Activated T-cell treated with anti-CD3 and anti-CD28 coated beads, Interleukin-2, amount 50 U/mL, for 24 hours (primary cell): ENCODE measurements at regions not wholly inside any gene's neighbourhood (a gene's known extent, or its start where the extent isn't known, plus 50 kb on each side); places are given as distances from the start of the nearest gene placed in this dataset.

Experiments used
- DNase-seq: peaks from one replicate; pipeline ENCODE4 v3.0.0-alpha.2; 2020
- H3K27ac Mint-ChIP-seq: 2 replicates; pipeline ENCODE4 v1.8.0; 2020; ENCODE audit warnings: mild to moderate bottlenecking, mixed read lengths
- H3K27me3 Mint-ChIP-seq: 2 replicates; pipeline ENCODE4 v1.8.0; 2020; ENCODE audit warnings: mixed read lengths
- H3K36me3 Mint-ChIP-seq: 2 replicates; pipeline ENCODE4 v1.8.0; 2020; ENCODE audit warnings: low read depth, mixed read lengths
- H3K4me1 Mint-ChIP-seq: 2 replicates; pipeline ENCODE4 v1.8.0; 2020; ENCODE audit warnings: low read depth, mixed read lengths
- H3K4me3 Mint-ChIP-seq: 2 replicates; pipeline ENCODE4 v1.8.0; 2020; ENCODE audit warnings: mild to moderate bottlenecking, moderate library complexity, mixed read lengths
- H3K9me3 Mint-ChIP-seq: 2 replicates; pipeline ENCODE4 v1.8.0; 2020; ENCODE audit warnings: mixed read lengths

DNA sequence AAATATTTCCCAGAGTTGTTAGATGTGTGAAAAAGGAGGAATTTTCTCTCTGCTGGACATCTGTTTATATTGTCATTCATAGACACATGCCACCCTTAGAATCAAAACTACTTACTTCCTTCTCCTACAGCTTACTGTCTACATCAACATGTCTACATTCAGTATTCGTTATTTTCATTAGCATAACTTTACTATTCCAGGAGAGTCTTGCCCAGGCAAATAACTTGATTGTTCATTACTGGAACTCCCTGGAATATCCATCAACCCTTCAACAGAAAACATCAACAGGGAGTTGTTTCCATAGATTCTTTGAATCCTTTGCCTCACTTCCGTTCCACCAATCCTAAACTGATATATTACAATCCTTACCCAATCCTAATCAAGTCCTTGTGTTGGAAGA is 457.5 kb upstream of the ZNF608 start:
- peaks cover 3% of the 10 kb centered on the region for H3K9me3 Mint-ChIP-seq
- no peak for DNase-seq
- H3K27ac Mint-ChIP-seq, result no peak overlapping the region
- no peak overlapping the region for H3K4me3 Mint-ChIP-seq
- no peaks in the 10 kb centered on the region for H3K27me3 Mint-ChIP-seq
- no peaks in the 10 kb centered on the region for H3K36me3 Mint-ChIP-seq
- peaks cover 1% of the 10 kb centered on the region for H3K4me1 Mint-ChIP-seq

- no peak for DNase-seq
- H3K27me3 Mint-ChIP-seq, result no peaks in the 10 kb centered on the region
- H3K27ac Mint-ChIP-seq, result no peak overlapping the region
- no peaks in the 10 kb centered on the region for H3K4me1 Mint-ChIP-seq
- H3K4me3 Mint-ChIP-seq, result no peak overlapping the region
- H3K36me3 Mint-ChIP-seq, result no peaks in the 10 kb centered on the region
- H3K9me3 Mint-ChIP-seq, result peaks cover 3% of the 10 kb centered on the region
These were observed 459.3 kb upstream of the ZNF608 start for GRCh38 chr5:125205601-125206225.

- no peak for DNase-seq
- Mint-ChIP-seq H3K4me3 (no peak overlapping the region), H3K4me1 (no peaks in the 10 kb centered on the region), H3K36me3 (no peaks in the 10 kb centered on the region), H3K9me3 (peaks cover 3% of the 10 kb centered on the region), H3K27me3 (no peaks in the 10 kb centered on the region), H3K27ac (no peak overlapping the region)
These were observed 461.4 kb upstream of the ZNF608 start for GRCh38 chr5:125207856-125208255.

DNA sequence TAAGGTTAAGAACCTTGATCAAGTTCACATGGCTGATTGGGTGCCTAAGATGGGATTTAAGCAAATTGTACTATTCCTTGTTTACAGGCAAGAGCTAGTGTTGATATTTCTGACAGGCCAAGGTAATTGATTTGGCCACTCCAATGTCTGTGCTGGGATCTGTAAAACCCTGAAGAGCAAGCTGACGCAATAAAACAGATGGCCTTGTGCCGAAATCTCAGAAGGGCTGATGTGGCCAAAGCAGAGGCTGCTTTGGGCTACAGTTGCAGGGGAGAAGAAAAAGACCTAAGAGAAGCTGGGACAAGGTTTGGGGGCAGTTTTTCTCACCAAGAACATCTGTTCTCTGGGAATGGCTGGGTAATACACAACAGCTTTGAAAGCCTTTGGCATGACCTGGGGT is 463.2 kb upstream of the ZNF608 start:
- no peak overlapping the region for H3K27ac Mint-ChIP-seq
- no peak overlapping the region for H3K4me3 Mint-ChIP-seq
- no peaks in the 10 kb centered on the region for H3K4me1 Mint-ChIP-seq
- H3K36me3 Mint-ChIP-seq, result no peaks in the 10 kb centered on the region
- peaks cover 4% of the 10 kb centered on the region for H3K9me3 Mint-ChIP-seq
- no peaks in the 10 kb centered on the region for H3K27me3 Mint-ChIP-seq
- no peak for DNase-seq

DNA sequence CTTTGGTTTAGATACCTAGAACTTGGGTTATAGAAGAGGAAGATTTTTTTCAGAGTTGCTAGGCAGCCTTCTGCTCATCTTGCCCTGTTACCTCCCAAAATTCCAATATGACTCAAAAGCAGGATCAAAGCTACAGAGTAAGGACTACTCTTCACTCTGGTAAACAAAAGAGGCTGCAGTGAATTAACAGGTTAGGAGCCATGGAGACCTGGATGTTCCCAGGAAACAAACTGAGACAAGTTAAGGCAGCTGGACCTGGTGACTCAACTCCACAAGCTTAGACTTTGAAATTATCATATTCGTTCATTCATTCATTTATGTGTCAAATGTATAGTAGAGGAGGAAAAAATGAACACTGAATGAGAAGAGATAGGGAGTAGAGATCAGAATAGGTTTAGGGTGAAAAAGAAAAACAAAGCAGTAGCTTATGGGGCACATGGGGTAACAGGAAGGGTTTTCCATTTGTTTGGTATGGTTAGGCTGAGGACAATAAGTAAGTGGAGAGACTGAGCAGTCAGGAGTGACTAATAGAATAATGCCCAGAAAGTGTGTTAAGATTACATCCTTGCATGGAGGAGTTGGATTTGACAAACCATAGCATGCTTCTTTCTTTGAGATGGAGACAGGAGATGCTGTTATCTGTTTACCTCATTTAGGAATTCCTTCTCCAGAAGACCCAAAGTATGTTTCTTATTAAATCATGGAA is 464.0 kb upstream of the ZNF608 start:
- no peaks in the 10 kb centered on the region for H3K27me3 Mint-ChIP-seq
- H3K4me1 Mint-ChIP-seq, result no peaks in the 10 kb centered on the region
- no peak overlapping the region for H3K27ac Mint-ChIP-seq
- no peaks in the 10 kb centered on the region for H3K36me3 Mint-ChIP-seq
- no peak for DNase-seq
- no peak overlapping the region for H3K4me3 Mint-ChIP-seq
- H3K9me3 Mint-ChIP-seq, result peaks cover 4% of the 10 kb centered on the region

DNA sequence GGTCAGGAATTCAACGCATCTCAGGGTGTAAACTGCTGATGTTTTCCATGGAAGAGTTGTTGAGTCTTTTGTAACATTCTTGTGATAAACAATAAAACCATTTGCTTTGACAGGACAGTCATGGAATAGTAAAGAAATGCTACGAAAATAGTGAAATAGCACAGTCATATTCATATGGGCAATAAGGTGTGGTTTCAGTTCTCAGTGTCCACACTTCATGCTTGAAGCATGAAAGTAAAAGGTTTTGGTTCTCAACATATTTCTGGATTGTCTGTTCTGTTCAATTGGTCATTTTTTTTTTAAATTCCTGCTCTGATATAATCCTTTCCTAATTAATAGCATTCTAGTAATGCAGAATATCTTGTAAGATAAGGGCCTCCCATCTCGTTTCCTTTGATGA is 467.6 kb upstream of the ZNF608 start:
- H3K4me1 Mint-ChIP-seq, result no peaks in the 10 kb centered on the region
- H3K27me3 Mint-ChIP-seq, result no peaks in the 10 kb centered on the region
- peaks cover 8% of the 10 kb centered on the region for H3K9me3 Mint-ChIP-seq
- no peak overlapping the region for H3K27ac Mint-ChIP-seq
- no peak for DNase-seq
- no peak overlapping the region for H3K4me3 Mint-ChIP-seq
- H3K36me3 Mint-ChIP-seq, result no peaks in the 10 kb centered on the region

GRCh38 chr5:125215593-125215992 is 469.2 kb upstream of the ZNF608 start:
- Mint-ChIP-seq H3K4me1 (no peaks in the 10 kb centered on the region), H3K4me3 (no peak overlapping the region), H3K27me3 (no peaks in the 10 kb centered on the region), H3K27ac (no peak overlapping the region), H3K9me3 (peaks cover 11% of the 10 kb centered on the region), H3K36me3 (no peaks in the 10 kb centered on the region)
- no peak for DNase-seq

- peaks cover 7% of the 10 kb centered on the region for H3K9me3 Mint-ChIP-seq
- no peaks in the 10 kb centered on the region for H3K4me1 Mint-ChIP-seq
- no peak overlapping the region for H3K27ac Mint-ChIP-seq
- H3K36me3 Mint-ChIP-seq, result no peaks in the 10 kb centered on the region
- no peak overlapping the region for H3K4me3 Mint-ChIP-seq
- no peaks in the 10 kb centered on the region for H3K27me3 Mint-ChIP-seq
- no peak for DNase-seq
These were observed 473.3 kb upstream of the ZNF608 start for GRCh38 chr5:125219710-125220109.

- Mint-ChIP-seq H3K4me1 (no peaks in the 10 kb centered on the region), H3K9me3 (peaks cover 7% of the 10 kb centered on the region), H3K27ac (no peak overlapping the region), H3K27me3 (no peaks in the 10 kb centered on the region), H3K4me3 (no peak overlapping the region), H3K36me3 (no peaks in the 10 kb centered on the region)
- no peak for DNase-seq
These were observed 473.8 kb upstream of the ZNF608 start for GRCh38 chr5:125220284-125220683.

DNA sequence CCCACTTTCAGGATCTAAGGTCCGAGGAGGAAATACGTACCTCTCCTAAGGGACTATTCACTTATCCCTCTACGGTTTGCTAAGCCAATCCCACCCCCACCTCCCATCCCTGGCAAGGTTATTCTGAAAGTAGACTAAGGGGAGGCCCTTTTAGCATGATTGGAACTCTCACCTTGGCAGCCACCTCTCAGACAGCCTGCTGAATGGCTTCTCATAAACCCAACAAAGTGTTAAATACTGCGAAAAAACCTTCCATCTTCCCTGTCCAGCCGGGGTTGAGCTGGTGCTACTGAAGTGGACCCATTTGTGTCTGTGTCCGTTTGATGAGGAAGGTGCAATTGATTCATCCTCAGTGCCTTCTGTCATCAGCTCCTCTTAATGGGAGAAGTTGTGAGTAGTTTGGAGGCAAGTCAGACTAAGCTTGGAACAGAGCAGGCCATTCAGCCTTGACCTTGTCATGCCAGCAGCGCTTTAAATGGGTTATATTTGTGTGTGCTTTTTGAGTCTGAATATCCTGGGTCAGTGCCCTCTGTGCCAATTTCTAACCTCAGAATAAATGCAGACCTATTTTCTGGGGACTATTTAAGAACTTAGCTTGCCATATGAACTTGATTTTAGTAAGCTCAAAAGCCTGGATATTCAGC is 476.3 kb upstream of the ZNF608 start:
- Mint-ChIP-seq H3K27me3 (no peaks in the 10 kb centered on the region), H3K4me3 (no peak overlapping the region), H3K9me3 (peaks cover 6% of the 10 kb centered on the region), H3K4me1 (no peaks in the 10 kb centered on the region), H3K27ac (no peak overlapping the region), H3K36me3 (no peaks in the 10 kb centered on the region)
- DNase-seq, result no peak

- Mint-ChIP-seq H3K9me3 (peaks cover 5% of the 10 kb centered on the region), H3K27me3 (no peaks in the 10 kb centered on the region), H3K36me3 (no peaks in the 10 kb centered on the region), H3K4me1 (no peaks in the 10 kb centered on the region), H3K4me3 (no peak overlapping the region), H3K27ac (no peak overlapping the region)
- no peak for DNase-seq
These were observed 479.0 kb upstream of the ZNF608 start for GRCh38 chr5:125225424-125225823.

DNA sequence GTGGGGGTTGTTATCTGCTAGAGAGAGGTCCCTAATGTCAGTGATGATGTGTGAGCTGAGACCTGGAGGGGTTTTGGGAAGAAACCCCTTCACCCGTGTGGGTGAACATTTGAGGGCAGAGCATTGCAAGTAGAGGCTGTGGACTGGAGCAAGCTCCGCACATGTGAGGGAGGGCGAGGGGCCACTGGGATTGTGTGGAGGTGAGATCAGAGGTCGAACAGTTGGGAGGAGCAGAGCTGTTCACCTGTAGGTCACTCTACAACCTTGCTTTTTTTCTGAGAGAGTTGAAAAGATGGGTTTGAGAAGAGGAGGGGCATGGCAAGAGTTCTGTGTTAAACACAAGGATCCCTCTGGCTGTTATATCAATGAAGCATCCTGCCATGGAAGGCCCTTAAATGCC is 480.4 kb upstream of the ZNF608 start:
- Mint-ChIP-seq H3K27ac (no peak overlapping the region), H3K4me1 (no peaks in the 10 kb centered on the region), H3K4me3 (no peak overlapping the region), H3K36me3 (no peaks in the 10 kb centered on the region), H3K27me3 (no peaks in the 10 kb centered on the region), H3K9me3 (peaks cover 8% of the 10 kb centered on the region)
- DNase-seq, result no peak

DNA sequence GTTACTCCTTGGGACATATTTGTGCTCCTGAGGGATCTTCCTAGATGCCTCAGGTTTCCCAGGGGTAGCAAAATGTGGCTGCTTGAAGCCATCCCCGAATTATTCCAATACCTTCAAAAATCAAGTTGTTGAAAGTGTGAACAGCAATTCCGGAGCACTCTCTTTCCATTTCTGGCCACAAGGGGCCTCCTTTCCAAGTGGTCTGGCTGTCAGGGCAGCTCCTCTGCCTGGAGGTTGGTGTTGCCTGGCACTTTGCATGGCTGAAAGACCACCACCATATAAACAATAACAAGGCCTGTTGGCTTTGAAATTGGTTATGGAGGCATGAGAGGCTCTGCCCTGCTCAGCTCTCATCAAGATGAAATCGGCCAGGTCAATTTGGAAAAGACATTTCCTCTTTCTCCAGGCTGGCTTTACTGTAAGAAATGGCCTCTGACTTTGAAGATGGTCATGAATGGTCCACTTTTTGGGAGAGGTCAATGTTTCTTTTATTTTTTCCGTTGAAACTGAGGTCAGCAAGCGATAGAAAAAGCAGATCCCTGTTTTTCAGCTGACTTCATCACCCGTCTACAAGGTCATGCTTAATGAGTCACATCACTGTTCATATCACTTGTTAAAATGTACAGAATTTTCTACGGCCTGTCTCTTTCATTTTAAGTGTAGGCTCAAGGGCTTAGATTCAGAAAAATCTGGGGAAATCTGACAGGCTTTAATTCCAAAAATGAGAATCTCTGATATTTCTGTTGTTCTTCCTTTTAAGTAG is 481.1 kb upstream of the ZNF608 start:
- Mint-ChIP-seq H3K4me1 (no peaks in the 10 kb centered on the region), H3K9me3 (peaks cover 8% of the 10 kb centered on the region), H3K4me3 (no peak overlapping the region), H3K27ac (no peak overlapping the region), H3K27me3 (no peaks in the 10 kb centered on the region), H3K36me3 (no peaks in the 10 kb centered on the region)
- DNase-seq, result no peak

DNA sequence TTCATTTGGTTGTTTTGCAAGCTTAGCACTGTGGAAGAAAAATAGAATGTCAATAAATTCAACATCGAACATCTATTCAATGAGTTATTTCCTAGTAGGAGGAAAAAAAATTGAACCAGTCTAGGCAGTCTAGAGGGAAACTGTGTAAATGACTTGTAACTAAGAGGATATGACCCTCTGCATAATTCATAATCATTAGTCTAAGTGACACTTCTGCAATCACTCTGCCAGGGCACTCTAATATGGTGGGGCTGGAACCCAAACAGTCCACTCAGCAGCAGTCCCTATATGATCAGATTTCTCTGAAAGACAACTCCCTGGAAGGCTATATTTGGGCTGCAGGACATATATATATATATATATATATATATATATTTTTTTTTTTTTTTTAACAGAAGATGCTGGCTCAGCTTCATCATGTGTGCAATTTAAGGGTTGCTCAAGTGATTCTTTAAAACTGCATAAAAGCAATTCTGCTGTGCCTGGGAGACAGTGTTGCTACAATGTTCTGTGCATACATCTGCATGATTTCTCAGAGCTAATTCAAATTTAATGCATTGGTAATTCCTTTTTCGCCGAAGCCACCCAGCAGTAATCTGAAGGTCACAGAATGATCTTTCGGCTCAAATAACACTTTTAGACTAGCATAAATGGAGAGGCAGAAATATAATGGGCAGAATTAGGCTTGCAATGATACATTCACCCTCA is 482.1 kb upstream of the ZNF608 start:
- Mint-ChIP-seq H3K36me3 (no peaks in the 10 kb centered on the region), H3K4me1 (no peaks in the 10 kb centered on the region), H3K4me3 (no peak overlapping the region), H3K9me3 (peaks cover 8% of the 10 kb centered on the region), H3K27ac (no peak overlapping the region), H3K27me3 (no peaks in the 10 kb centered on the region)
- DNase-seq, result no peak
